Keratinocyte (primary cell): ENCODE measurements at regions not wholly inside any gene's neighbourhood (a gene's known extent, or its start where the extent isn't known, plus 50 kb on each side); places are given as distances from the start of the nearest gene placed in this dataset.

ENCODE experiments used
- DNase-seq: peaks from one replicate; pipeline ENCODE4 v3.0.0-alpha.2; 2011; ENCODE audit warnings: low read depth, missing footprints, low spot score
- FAIRE-seq: peaks from 2 replicates; lab custom pipeline; 2011; peaks lifted over from hg19 to GRCh38; lab: Jason Lieb, UNC
- H2AFZ ChIP-seq: 2 replicates; pipeline ENCODE4 v1.6.0; 2012; ENCODE audit warnings: low read length, control low read depth, inconsistent platforms; ENCODE audit not compliant: control insufficient read depth
- H3K27ac ChIP-seq: 2 replicates; pipeline ENCODE4 v1.5.1; 2011; ENCODE audit warnings: low read length; ENCODE audit not compliant: control insufficient read depth, insufficient read depth
- H3K27me3 ChIP-seq: 3 replicates; pipeline ENCODE4 v1.6.0; 2011; ENCODE audit warnings: low read length; ENCODE audit not compliant: control insufficient read depth, insufficient read depth; ENCODE audit errors: extremely low read depth
- H3K36me3 ChIP-seq, 2 experiments: 2 replicates in 1 of 2; 3 replicates in 1 of 2; pipeline ENCODE4 v1.5.1; 2011; ENCODE audit warnings: low read length in 2 of 2, mild to moderate bottlenecking in 1 of 2; ENCODE audit not compliant: control insufficient read depth in 2 of 2, insufficient read depth in 2 of 2; ENCODE audit errors: extremely low read depth in 1 of 2
- H3K4me1 ChIP-seq: 3 replicates; pipeline ENCODE4 v1.5.1; 2011; ENCODE audit warnings: low read length; ENCODE audit not compliant: control insufficient read depth, insufficient read depth; ENCODE audit errors: extremely low read depth
- H3K4me2 ChIP-seq: 3 replicates; pipeline ENCODE4 v1.6.0; 2011; ENCODE audit warnings: low read depth, low read length; ENCODE audit not compliant: control insufficient read depth, insufficient read depth; ENCODE audit errors: extremely low read depth
- H3K4me3 ChIP-seq, 3 experiments: fragments of 200-600 bp in 1 of 3; sonication (generic) in 1 of 3; 2 replicates in 2 of 3; 3 replicates in 1 of 3; pipeline ENCODE4 v1.5.1; 2011 to 2016; ENCODE audit warnings: low read length in 3 of 3, mild to moderate bottlenecking in 3 of 3, control low read depth in 2 of 3, inconsistent platforms in 1 of 3, low read depth in 1 of 3, mixed read lengths in 1 of 3, mixed run types in 1 of 3, moderate library complexity in 1 of 3; ENCODE audit not compliant: control insufficient read depth in 2 of 3, insufficient read depth in 2 of 3; ENCODE audit errors: extremely low read depth in 1 of 3
- H3K79me2 ChIP-seq: 2 replicates; pipeline ENCODE4 v1.6.0; 2012; ENCODE audit warnings: low read length; ENCODE audit not compliant: control insufficient read depth, insufficient read depth
- H3K9ac ChIP-seq: 3 replicates; pipeline ENCODE4 v1.6.0; 2011; ENCODE audit warnings: low read length; ENCODE audit not compliant: control insufficient read depth, insufficient read depth; ENCODE audit errors: extremely low read depth
- H3K9me1 ChIP-seq: 3 replicates; pipeline ENCODE4 v1.6.0; 2011; ENCODE audit warnings: low read length; ENCODE audit not compliant: control insufficient read depth, insufficient read depth; ENCODE audit errors: extremely low read depth
- H3K9me3 ChIP-seq: 2 replicates; pipeline ENCODE4 v1.5.1; 2012; ENCODE audit warnings: low read depth, low read length; ENCODE audit not compliant: control insufficient read depth
- H4K20me1 ChIP-seq: 3 replicates; pipeline ENCODE4 v1.6.0; 2011; ENCODE audit warnings: low read length; ENCODE audit not compliant: control insufficient read depth, insufficient read depth; ENCODE audit errors: extremely low read depth
- EZH2 ChIP-seq: IDR thresholded peaks from one replicate; pipeline ENCODE4 v1.6.1; 2012; ENCODE audit warnings: inconsistent platforms, mild to moderate bottlenecking, low read length, moderate library complexity
- dilution Hi-C: fragments of 300-500 bp; cut with MboI; formaldehyde crosslinking; loops from one replicate; pipeline ENCODE4 v1.7.0; 2020; ENCODE audit warnings: low sequenced_read_pairs; ENCODE audit not compliant: extremely low pct_ligation_motif_present
- TF ChIP-seq, protein P1 (sequence below), 3 experiments: IDR thresholded peaks in 1 of 3; conservative IDR thresholded peaks in 1 of 3; optimal IDR thresholded peaks in 1 of 3; 2 replicates in 2 of 3; 3 replicates in 1 of 3; pipeline versions ENCODE3 to v1.5.1; 2011; ENCODE audit warnings: low read length in 3 of 3, mild to moderate bottlenecking in 3 of 3, moderate library complexity in 2 of 3, control low read depth in 1 of 3, inconsistent platforms in 1 of 3; ENCODE audit not compliant: insufficient read depth in 2 of 3; ENCODE audit errors: extremely low read depth in 1 of 3

DNA sequence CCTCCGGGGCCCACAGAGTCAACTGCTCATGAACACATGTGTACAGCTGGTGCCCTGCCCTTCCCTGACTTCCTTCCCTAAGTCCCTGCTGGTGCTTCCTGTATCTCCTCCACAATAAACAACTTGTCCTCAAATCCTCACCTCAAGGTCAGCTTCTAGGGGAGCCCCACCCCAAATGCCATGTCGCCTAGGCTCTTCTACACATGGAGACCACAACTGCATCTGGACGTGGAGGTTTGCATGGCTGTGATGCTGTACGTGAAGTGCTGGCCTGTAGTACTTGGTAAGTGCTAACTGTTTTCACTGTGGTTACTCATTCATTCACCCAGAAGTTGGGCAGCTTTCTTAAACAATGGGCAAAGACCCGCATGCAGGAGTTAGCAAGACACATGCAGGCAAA, 359.5 kb downstream of the SHANK2 start:
- Histone ChIP-seq H3K9ac (no peak overlapping the region), H3K9me1 (no peaks in the 10 kb centered on the region), H3K36me3 (no peaks in the 10 kb centered on the region), H3K79me2 (no peaks in the 10 kb centered on the region), H4K20me1 (no peaks in the 10 kb centered on the region), H3K9me3 (peaks cover 6% of the 10 kb centered on the region), H2AFZ (no peak overlapping the region), H3K4me3 (no peak overlapping the region), H3K27ac (no peak overlapping the region), H3K4me1 (no peaks in the 10 kb centered on the region), H3K27me3 (no peaks in the 10 kb centered on the region), H3K4me2 (no peak overlapping the region)
- TF ChIP-seq, protein P1, sequence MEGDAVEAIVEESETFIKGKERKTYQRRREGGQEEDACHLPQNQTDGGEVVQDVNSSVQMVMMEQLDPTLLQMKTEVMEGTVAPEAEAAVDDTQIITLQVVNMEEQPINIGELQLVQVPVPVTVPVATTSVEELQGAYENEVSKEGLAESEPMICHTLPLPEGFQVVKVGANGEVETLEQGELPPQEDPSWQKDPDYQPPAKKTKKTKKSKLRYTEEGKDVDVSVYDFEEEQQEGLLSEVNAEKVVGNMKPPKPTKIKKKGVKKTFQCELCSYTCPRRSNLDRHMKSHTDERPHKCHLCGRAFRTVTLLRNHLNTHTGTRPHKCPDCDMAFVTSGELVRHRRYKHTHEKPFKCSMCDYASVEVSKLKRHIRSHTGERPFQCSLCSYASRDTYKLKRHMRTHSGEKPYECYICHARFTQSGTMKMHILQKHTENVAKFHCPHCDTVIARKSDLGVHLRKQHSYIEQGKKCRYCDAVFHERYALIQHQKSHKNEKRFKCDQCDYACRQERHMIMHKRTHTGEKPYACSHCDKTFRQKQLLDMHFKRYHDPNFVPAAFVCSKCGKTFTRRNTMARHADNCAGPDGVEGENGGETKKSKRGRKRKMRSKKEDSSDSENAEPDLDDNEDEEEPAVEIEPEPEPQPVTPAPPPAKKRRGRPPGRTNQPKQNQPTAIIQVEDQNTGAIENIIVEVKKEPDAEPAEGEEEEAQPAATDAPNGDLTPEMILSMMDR (optimal IDR thresholded peaks at IDR 0.05 in 1 of 3, IDR thresholded peaks at IDR 0.05 in 1 of 3, conservative IDR thresholded peaks at IDR 0.05 in 1 of 3; ENCODE audit: extremely low read depth in 1 of 3, insufficient read depth in 2 of 3, low read length in 3 of 3), result no peak
- TF ChIP-seq EZH2, result no peak
- no peak for FAIRE-seq
- dilution Hi-C loops, result no loop called here
- no peak for DNase-seq

DNA sequence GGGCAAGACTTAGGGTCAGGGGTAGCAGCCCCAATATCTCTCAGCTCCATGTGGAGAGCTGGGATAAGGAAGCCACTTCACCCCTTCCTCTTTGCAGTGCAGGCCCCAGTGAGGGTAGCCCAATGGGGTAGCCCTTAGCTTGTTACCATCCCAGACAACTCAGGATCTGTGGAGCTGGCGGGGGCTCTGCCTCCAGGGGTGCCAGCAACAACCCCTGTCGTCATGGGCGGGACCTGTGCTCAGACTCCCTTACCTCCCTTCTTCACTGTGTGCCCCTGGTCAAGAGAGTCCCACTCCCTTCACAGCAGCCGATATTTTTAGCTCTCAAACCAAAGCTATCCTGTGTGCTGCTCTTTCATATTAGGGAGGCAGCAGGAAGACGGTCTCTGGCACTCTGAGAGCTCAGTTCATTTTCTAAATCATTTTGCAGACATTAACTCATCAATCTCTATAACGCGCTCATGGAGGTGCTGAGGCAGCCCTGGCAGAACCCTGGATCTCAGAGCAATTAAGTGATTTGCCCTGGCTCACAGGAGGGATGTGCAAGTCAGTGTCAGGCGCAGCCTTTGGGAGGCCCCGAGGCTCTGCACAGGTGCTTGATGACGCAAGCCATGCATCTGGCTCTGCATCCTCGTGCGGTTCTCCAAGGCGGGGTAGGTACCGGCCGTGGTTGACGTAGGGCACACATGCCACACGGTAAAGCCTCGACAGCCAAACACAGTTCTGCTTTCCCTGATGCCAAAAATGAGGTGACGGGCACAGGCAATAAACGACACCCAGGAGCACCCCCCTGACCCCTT, 357.6 kb downstream of the SHANK2 start:
- Histone ChIP-seq H3K9me3 (peaks cover 5% of the 10 kb centered on the region), H3K9ac (no peak overlapping the region), H3K27ac (no peak overlapping the region), H3K4me3 (no peak overlapping the region), H3K79me2 (no peaks in the 10 kb centered on the region), H2AFZ (no peak overlapping the region), H3K4me2 (no peak overlapping the region), H3K4me1 (no peaks in the 10 kb centered on the region), H3K9me1 (no peaks in the 10 kb centered on the region), H3K27me3 (no peaks in the 10 kb centered on the region), H3K36me3 (no peaks in the 10 kb centered on the region), H4K20me1 (no peaks in the 10 kb centered on the region)
- DNase-seq (no peak), FAIRE-seq (no peak)
- dilution Hi-C loops, result no loop called here
- TF ChIP-seq, protein P1 (optimal IDR thresholded peaks at IDR 0.05 in 1 of 3, IDR thresholded peaks at IDR 0.05 in 1 of 3, conservative IDR thresholded peaks at IDR 0.05 in 1 of 3; ENCODE audit: extremely low read depth in 1 of 3, insufficient read depth in 2 of 3, low read length in 3 of 3), result no peak
- no peak for TF ChIP-seq EZH2
